ENCODE measurements at regions not wholly inside any gene's neighbourhood (a gene's known extent, or its start where the extent isn't known, plus 50 kb on each side); places are given as distances from the start of the nearest gene placed in this dataset.
A peak's percentile ranks its signal among the peaks of the same experiment; 100 is the strongest.
"Not testable (repeated sequence)": the region's sequence is repeated elsewhere in the genome, so short reads cannot be mapped to it uniquely, and the experiment has no call there.

DNA sequence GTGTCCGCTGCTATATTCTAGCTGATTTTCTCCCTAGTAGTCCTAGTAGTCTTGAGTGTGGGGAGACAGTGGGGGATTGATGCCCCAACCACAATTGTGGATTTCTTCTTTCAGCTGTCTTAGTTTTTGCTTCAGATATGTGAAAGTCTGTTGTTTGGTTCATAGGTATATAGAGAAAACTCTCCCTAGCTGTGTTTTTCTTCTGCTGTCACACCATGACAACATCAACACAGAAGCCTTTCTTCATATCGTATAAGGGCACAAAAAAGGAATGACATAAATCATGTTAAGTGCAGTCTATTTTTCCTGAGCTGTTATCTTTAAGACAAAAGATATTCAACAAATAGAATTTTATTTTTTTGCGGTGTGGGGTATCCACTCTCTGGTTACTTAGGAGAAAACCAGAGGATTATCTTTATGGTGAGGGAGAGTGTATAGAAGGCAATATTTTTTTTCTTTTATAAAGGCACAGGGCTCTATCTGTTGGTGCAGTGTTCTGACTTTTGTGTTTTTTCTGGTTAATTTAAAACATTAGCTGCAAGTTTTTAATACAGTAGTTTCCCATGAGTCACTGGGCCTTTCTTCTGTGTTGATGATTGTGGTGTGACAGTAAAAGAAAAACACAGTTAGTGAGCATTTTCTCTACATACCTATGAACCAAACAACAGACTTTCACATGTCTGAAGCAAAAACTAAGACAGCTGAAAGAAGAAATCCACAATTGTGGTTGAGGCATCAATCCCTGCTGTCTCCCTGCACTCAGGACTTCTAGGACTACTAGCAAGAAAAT is 139.3 kb upstream of the PLGLB2 start:
- not testable (repeated sequence) for H3K27me3 ChIP-seq (ENCODE audit: insufficient read depth, poor library complexity, severe bottlenecking); H3K27ac ChIP-seq (replicated peaks); H3K4me3 ChIP-seq (replicated peaks; ENCODE audit: insufficient read depth, low read length); DNase-seq (ENCODE audit: low read depth in 1 of 2, low spot score in 1 of 2)

DNA sequence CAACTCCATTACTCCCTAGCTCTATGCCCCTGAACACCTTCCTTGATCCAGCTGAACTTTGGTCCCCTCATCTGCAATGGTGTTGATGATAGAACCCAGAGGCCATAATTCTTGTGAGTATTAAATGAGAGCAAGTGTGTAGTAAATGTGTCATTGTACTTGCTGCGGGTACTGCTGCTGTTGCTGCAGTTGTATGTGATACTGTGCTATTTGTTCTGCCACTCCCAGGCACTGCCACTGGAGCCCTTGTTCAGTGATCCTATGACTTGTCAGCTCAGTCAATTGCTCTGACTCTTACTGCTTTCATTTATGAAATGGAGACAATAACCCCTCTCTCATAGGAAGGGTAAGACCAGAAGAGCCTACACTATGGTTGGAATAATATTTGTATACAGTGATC is 136.9 kb upstream of the PLGLB2 start:
- H3K4me3 ChIP-seq (replicated peaks; ENCODE audit: insufficient read depth, low read length); DNase-seq (ENCODE audit: low read depth in 1 of 2, low spot score in 1 of 2); H3K27me3 ChIP-seq (ENCODE audit: insufficient read depth, poor library complexity, severe bottlenecking); H3K27ac ChIP-seq (replicated peaks): not testable (repeated sequence)

- not testable (repeated sequence) for H3K27me3 ChIP-seq (ENCODE audit: insufficient read depth, poor library complexity, severe bottlenecking); DNase-seq (ENCODE audit: low read depth in 1 of 2, low spot score in 1 of 2)
These were observed 136.5 kb upstream of the PLGLB2 start for GRCh38 chr2:87611416-87611815.

GRCh38 chr2:87611956-87612355 is 135.9 kb upstream of the PLGLB2 start:
- DNase-seq (ENCODE audit: low read depth in 1 of 2, low spot score in 1 of 2); H3K27me3 ChIP-seq (ENCODE audit: insufficient read depth, poor library complexity, severe bottlenecking); H3K27ac ChIP-seq (replicated peaks); H3K4me3 ChIP-seq (replicated peaks; ENCODE audit: insufficient read depth, low read length): not testable (repeated sequence)

More at GRCh38 chr2:87611416-87611815, 136.5 kb upstream of the PLGLB2 start:
- not testable (repeated sequence) for H3K4me3 ChIP-seq (replicated peaks; ENCODE audit: insufficient read depth, low read length); H3K27ac ChIP-seq (replicated peaks)

DNA sequence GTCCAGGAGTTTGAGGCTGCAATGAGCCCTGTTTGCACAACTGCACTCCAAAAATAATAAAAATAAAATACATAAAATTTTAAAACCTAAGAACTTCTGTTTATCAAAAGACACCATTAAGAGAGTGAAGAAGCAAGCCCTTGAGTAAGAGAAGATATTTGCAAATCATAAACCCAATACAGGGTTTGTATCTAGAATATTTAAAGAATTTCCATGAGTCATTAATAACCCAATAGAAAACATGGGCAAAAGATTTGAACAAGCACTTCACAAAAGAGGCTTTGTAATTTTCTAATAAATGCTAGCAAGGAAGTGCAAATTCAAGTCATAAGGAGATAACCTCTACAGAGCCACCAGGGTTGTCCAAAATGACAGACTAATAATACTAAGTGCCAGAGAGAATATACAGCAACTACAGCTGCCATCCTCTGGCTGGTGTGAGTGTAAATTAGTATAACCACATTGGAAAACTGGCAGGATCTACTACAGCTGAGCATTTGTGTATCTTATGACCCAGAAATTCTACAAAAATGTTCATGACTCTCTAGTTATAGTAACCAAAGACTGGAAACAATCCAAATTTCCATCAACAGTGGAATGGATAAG is 133.0 kb upstream of the PLGLB2 start:
- not testable (repeated sequence) for H3K27ac ChIP-seq (replicated peaks); DNase-seq (ENCODE audit: low read depth in 1 of 2, low spot score in 1 of 2); H3K27me3 ChIP-seq (ENCODE audit: insufficient read depth, poor library complexity, severe bottlenecking); H3K4me3 ChIP-seq (replicated peaks; ENCODE audit: insufficient read depth, low read length)

- not testable (repeated sequence) for H3K4me3 ChIP-seq (replicated peaks; ENCODE audit: insufficient read depth, low read length); H3K27me3 ChIP-seq (ENCODE audit: insufficient read depth, poor library complexity, severe bottlenecking); DNase-seq (ENCODE audit: low read depth in 1 of 2, low spot score in 1 of 2); H3K27ac ChIP-seq (replicated peaks)
These were observed 128.8 kb upstream of the PLGLB2 start for GRCh38 chr2:87619121-87619520.

DNA sequence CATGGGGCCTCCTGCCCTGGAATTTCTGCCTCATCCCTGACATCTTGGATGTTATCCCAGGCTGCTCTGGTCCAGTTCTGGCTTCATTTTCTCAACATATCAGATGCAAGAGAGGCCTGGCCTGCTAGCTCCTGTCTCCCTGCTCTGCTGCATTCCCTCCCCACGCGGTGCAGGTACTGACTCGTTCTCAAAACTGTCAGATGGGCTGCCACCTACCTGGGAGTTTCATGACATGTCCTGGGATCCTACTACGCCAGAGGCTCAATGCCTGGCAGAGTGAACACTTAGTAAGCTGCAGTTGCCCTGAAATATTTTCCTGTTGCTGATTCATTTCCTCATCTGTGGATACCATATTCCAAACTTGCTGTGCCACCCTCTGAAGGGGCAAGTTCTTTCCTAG is 126.7 kb upstream of the PLGLB2 start:
- H3K27ac ChIP-seq (replicated peaks); H3K27me3 ChIP-seq (ENCODE audit: insufficient read depth, poor library complexity, severe bottlenecking); DNase-seq (ENCODE audit: low read depth in 1 of 2, low spot score in 1 of 2); H3K4me3 ChIP-seq (replicated peaks; ENCODE audit: insufficient read depth, low read length): not testable (repeated sequence)

DNA sequence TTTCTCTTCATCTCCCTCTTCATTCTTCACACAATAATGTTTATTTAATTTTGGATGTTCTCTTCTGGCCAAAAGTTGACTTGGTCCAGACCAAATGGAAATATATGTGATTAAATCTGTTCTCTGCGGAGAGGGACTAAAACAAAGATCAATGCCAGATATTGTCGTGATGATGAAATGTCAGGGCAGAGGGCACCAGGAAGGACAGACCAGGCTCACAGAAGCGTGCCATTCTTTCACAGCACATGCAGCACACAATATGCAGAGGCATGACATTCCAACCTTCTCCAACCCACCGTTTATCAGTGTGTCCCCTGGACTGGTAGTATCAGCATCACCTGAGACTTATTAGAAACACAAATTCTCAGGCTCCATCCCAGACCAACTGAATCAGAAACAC is 125.2 kb upstream of the PLGLB2 start:
- not testable (repeated sequence) for H3K27ac ChIP-seq (replicated peaks); DNase-seq (ENCODE audit: low read depth in 1 of 2, low spot score in 1 of 2); H3K4me3 ChIP-seq (replicated peaks; ENCODE audit: insufficient read depth, low read length); H3K27me3 ChIP-seq (ENCODE audit: insufficient read depth, poor library complexity, severe bottlenecking)

DNA sequence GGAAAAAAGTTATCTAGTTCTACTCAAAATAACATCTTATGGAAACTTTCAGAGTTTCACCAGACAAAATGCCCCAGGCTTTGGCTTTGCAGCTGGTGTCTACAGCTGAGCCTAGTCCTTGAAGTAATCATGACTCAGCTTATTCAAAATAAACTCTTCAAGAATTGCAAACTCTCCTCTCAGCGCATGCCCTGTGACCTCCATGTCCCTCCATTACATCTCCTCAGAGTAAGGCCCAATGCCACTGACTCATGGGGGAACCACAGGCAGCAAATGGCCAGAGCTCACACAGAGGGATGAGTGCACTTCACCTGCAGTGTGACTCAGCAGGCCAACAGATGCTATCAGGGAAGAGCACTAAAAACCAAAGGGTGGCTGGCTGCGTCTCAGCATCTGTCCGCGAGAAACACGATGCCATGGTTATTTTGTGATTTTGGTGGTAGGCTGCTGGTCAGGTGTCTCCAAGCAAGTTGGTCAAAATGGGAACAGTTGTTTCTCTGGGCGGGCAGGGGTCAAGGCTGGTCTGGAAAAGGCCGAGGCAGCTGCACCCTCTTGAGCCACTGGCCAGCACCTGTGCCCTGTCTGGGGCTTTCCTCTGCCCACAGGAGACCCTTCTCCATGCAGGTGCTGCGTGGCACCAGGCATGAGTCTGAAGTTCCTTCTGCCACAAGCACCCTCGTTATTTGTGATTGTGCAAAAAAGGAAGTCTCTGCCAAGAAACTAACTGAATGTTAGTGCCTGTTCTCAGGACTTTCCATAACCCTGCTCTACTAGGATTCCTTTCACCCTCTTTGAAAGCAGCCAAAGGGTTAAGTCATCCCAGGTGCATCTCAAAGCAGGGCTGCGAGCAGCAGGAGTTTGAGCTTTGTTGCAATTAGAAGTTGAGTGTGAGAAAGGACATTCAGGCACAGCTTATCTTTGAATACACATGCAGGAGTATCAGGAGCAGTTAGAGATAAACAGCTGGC is 118.1 kb upstream of the PLGLB2 start:
- H3K4me3 ChIP-seq (replicated peaks; ENCODE audit: insufficient read depth, low read length); H3K27me3 ChIP-seq (ENCODE audit: insufficient read depth, poor library complexity, severe bottlenecking); H3K27ac ChIP-seq (replicated peaks): not testable (repeated sequence)
- TF ChIP-seq SPI1 (IDR thresholded peaks at IDR 0.05; ENCODE audit: borderline replicate concordance, low read depth) = peak; percentile 44; the same call in 1 of the 2 replicates
- DNase-seq (ENCODE audit: low read depth in 1 of 2, low spot score in 1 of 2) = peak; percentile 38 to 53

GRCh38 chr2:87630892-87631291 is 117.0 kb upstream of the PLGLB2 start:
- DNase-seq (ENCODE audit: low read depth in 1 of 2, low spot score in 1 of 2); H3K27me3 ChIP-seq (ENCODE audit: insufficient read depth, poor library complexity, severe bottlenecking); H3K27ac ChIP-seq (replicated peaks); H3K4me3 ChIP-seq (replicated peaks; ENCODE audit: insufficient read depth, low read length): not testable (repeated sequence)

GRCh38 chr2:87631402-87631801 is 116.5 kb upstream of the PLGLB2 start:
- not testable (repeated sequence) for H3K27me3 ChIP-seq (ENCODE audit: insufficient read depth, poor library complexity, severe bottlenecking); H3K27ac ChIP-seq (replicated peaks); DNase-seq (ENCODE audit: low read depth in 1 of 2, low spot score in 1 of 2); H3K4me3 ChIP-seq (replicated peaks; ENCODE audit: insufficient read depth, low read length)

GRCh38 chr2:87633287-87633963 is 114.5 kb upstream of the PLGLB2 start:
- H3K27ac ChIP-seq (replicated peaks); H3K27me3 ChIP-seq (ENCODE audit: insufficient read depth, poor library complexity, severe bottlenecking); DNase-seq (ENCODE audit: low read depth in 1 of 2, low spot score in 1 of 2); H3K4me3 ChIP-seq (replicated peaks; ENCODE audit: insufficient read depth, low read length): not testable (repeated sequence)

DNA sequence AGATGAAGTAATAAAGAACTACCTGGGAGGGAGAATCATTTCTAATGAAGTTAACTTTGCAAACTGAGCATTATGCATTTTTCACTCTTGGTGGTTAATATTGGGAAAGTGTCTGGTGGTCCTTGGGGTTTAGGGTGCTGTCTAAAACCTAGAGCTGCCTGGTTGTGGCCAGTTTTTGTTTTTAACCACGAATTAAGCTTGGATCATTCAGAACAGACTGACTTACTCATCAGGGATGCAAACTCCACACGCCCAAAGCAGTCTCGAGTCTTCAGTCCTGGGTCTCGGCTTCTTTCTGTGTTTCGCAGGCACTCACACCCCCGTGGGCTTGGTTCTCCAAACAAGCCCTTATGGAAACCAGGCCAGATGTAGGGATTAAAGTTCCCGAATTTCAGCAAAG is 113.8 kb upstream of the PLGLB2 start:
- H3K27me3 ChIP-seq (ENCODE audit: insufficient read depth, poor library complexity, severe bottlenecking); DNase-seq (ENCODE audit: low read depth in 1 of 2, low spot score in 1 of 2); H3K4me3 ChIP-seq (replicated peaks; ENCODE audit: insufficient read depth, low read length); H3K27ac ChIP-seq (replicated peaks): not testable (repeated sequence)
